ENCODE measurements at regions not wholly inside any gene's neighbourhood (a gene's known extent, or its start where the extent isn't known, plus 50 kb on each side); places are given as distances from the start of the nearest gene placed in this dataset.
"Not testable (repeated sequence)": the region's sequence is repeated elsewhere in the genome, so short reads cannot be mapped to it uniquely, and the experiment has no call there.

- Histone ChIP-seq H3K9me3 (no peaks in the 10 kb centered on the region), H3K36me3 (no peaks in the 10 kb centered on the region), H3K27me3 (no peaks in the 10 kb centered on the region), H3K4me3 (no peak overlapping the region), H3K27ac (no peak overlapping the region), H3K4me1 (no peaks in the 10 kb centered on the region)
- intact Hi-C loops (cut with DNase I), result no loop called here
- FAIRE-seq, result no peak
- no peak for DNase-seq
- ATAC-seq, result no peak
- TF ChIP-seq, protein P1, sequence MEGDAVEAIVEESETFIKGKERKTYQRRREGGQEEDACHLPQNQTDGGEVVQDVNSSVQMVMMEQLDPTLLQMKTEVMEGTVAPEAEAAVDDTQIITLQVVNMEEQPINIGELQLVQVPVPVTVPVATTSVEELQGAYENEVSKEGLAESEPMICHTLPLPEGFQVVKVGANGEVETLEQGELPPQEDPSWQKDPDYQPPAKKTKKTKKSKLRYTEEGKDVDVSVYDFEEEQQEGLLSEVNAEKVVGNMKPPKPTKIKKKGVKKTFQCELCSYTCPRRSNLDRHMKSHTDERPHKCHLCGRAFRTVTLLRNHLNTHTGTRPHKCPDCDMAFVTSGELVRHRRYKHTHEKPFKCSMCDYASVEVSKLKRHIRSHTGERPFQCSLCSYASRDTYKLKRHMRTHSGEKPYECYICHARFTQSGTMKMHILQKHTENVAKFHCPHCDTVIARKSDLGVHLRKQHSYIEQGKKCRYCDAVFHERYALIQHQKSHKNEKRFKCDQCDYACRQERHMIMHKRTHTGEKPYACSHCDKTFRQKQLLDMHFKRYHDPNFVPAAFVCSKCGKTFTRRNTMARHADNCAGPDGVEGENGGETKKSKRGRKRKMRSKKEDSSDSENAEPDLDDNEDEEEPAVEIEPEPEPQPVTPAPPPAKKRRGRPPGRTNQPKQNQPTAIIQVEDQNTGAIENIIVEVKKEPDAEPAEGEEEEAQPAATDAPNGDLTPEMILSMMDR (IDR thresholded peaks at IDR 0.05), result no peak
Measured at GRCh38 chr16:63776437-63776836, 1345.4 kb downstream of the CDH11 start.

GRCh38 chr16:63776034-63776433 lies 1345.8 kb downstream of the CDH11 start:
- TF ChIP-seq, protein P1 (IDR thresholded peaks at IDR 0.05), result no peak
- no peak for DNase-seq
- no peak for FAIRE-seq
- no peaks in the 10 kb centered on the region for H3K4me1 ChIP-seq
- no peaks in the 10 kb centered on the region for H3K9me3 ChIP-seq
- no peak for ATAC-seq
- H3K27ac ChIP-seq, result no peak overlapping the region
- H3K27me3 ChIP-seq, result no peaks in the 10 kb centered on the region
- no peak overlapping the region for H3K4me3 ChIP-seq
- intact Hi-C loops (cut with DNase I), result no loop called here
- H3K36me3 ChIP-seq, result no peaks in the 10 kb centered on the region

DNA sequence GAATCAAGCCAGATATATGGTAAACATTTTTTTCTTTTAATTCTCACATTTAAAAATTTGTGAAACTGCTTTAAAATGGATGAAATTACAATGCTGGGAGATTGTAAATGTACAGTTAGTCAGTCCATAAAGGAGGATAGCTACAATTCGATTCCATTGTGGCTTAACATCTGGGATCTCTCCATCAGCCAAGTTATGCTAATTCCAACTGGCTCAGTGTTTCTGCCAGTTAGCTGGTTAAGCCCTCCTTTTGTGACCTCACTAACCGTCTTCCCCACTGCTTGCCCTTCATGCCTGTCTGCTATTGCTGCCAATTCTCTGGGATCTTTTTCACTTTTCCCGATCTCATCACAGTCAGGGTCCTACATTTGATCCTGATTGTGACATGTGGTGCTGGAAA lies 1347.6 kb downstream of the CDH11 start:
- Histone ChIP-seq H3K27ac (no peak overlapping the region), H3K9me3 (no peaks in the 10 kb centered on the region), H3K4me3 (no peak overlapping the region), H3K36me3 (no peaks in the 10 kb centered on the region), H3K4me1 (no peaks in the 10 kb centered on the region), H3K27me3 (no peaks in the 10 kb centered on the region)
- DNase-seq (no peak), FAIRE-seq (no peak), ATAC-seq (no peak)
- 70 to 79% methylated on average over 3 of the region's 3 CpGs for WGBS, 2 donors
- intact Hi-C loops (cut with DNase I), result no loop called here
- TF ChIP-seq, protein P1 (IDR thresholded peaks at IDR 0.05), result no peak

DNA sequence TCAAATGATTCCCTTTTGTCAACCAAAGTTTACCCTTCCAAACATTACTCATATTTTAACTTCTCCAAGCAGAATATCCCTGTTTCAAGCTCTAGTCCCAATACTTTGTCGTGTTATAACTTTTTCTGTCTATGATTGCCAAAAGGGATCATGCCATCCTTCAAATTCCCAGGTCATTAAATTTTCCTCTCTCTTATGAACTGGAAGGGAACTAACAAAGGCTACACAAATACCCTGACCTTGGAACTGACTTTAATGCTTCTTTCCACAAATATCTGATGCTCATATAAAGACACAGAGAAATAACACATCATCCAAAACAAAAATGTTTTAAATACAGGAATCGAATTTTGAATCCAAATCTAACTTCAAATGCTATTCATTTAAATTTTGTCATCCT lies 1352.7 kb downstream of the CDH11 start:
- no peak for DNase-seq
- Histone ChIP-seq H3K36me3 (no peaks in the 10 kb centered on the region), H3K4me1 (no peaks in the 10 kb centered on the region), H3K4me3 (no peak overlapping the region), H3K9me3 (no peaks in the 10 kb centered on the region), H3K27me3 (no peaks in the 10 kb centered on the region), H3K27ac (no peak overlapping the region)
- ATAC-seq, result no peak
- 48 to 70% methylated on average over 2 of the region's 2 CpGs for WGBS, 2 donors
- intact Hi-C loops (cut with DNase I), result no loop called here
- TF ChIP-seq, protein P1 (IDR thresholded peaks at IDR 0.05), result no peak
- no peak for FAIRE-seq

GRCh38 chr16:63760246-63760645 lies 1361.6 kb downstream of the CDH11 start:
- H3K27me3 ChIP-seq; intact Hi-C loops (cut with DNase I); H3K27ac ChIP-seq; FAIRE-seq; H3K9me3 ChIP-seq; H3K36me3 ChIP-seq; DNase-seq; H3K4me1 ChIP-seq; H3K4me3 ChIP-seq; ATAC-seq: not testable (repeated sequence)
- WGBS, 2 donors, result 75 to 79% methylated on average over 11 of the region's 11 CpGs

DNA sequence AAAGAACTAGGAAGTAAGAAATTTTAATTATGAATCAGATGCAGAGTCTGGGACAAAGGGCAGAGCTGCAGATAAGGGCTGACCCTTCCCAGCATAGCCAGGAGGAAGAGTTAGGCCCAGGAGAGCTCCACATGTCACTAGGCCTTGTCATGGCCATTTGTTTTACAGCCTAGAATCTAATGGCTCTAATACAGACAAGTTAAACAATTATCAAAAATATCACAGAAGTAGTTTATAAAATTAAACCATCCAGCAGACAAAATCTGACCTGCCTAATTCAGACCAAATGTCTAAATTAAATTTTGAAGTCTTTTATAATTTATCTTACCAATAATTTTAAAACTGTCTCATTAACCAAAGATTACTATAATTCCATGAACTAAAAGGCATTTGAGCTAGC lies 1369.5 kb downstream of the CDH11 start:
- no peak for DNase-seq
- H3K9me3 ChIP-seq, result peaks cover 0 to 6% (median 0%) of the 10 kb centered on the region in 4 donors
- no peak overlapping the region for H3K27ac ChIP-seq
- no peak overlapping the region for H3K4me3 ChIP-seq
- no peak for ATAC-seq
- H3K36me3 ChIP-seq, result no peaks in the 10 kb centered on the region
- no peak for FAIRE-seq
- intact Hi-C loops (cut with DNase I), result no loop called here
- TF ChIP-seq, protein P1 (IDR thresholded peaks at IDR 0.05), result no peak
- H3K27me3 ChIP-seq, result no peaks in the 10 kb centered on the region
- H3K4me1 ChIP-seq, result peaks cover 0 to 1% (median 0%) of the 10 kb centered on the region in 3 donors

Measured in pancreas (tissue), 10 donors.